Effector memory CD8-positive, alpha-beta T cell (primary cell): ENCODE measurements at regions not wholly inside any gene's neighbourhood (a gene's known extent, or its start where the extent isn't known, plus 50 kb on each side); places are given as distances from the start of the nearest gene placed in this dataset.

Source experiments
- ATAC-seq: fragments of 150-1000 bp; cut with Tn5 transposase; replicated peaks from 2 replicates; pipeline ENCODE4 v1.10.0; 2021; ENCODE audit warnings: mild to moderate bottlenecking, moderate library complexity
- DNase-seq, 3 experiments: peaks; one replicate each; pipeline ENCODE4 v3.0.0; 2021
- H3K27ac Mint-ChIP-seq, 2 donors: one replicate each; pipeline ENCODE4 v1.8.0; 2022; ENCODE audit warnings: mild to moderate bottlenecking in 2 of 2, mixed read lengths in 2 of 2, moderate library complexity in 2 of 2
- H3K27me3 Mint-ChIP-seq, 2 donors: one replicate each; pipeline ENCODE4 v1.8.0; 2022; ENCODE audit warnings: mixed read lengths in 2 of 2
- H3K36me3 Mint-ChIP-seq: one replicate; pipeline ENCODE4 v1.8.0; 2022; ENCODE audit warnings: mild to moderate bottlenecking, moderate library complexity, mixed read lengths; ENCODE audit not compliant: insufficient read depth
- H3K4me1 Mint-ChIP-seq, 2 donors: one replicate each; pipeline ENCODE4 v1.8.0; 2022; ENCODE audit warnings: low read depth in 2 of 2, mixed read lengths in 2 of 2
- H3K4me3 Mint-ChIP-seq, 2 donors: one replicate each; pipeline ENCODE4 v1.8.0; 2022; ENCODE audit warnings: mild to moderate bottlenecking in 2 of 2, mixed read lengths in 2 of 2, moderate library complexity in 2 of 2
- H3K9me3 Mint-ChIP-seq, 2 donors: one replicate each; pipeline ENCODE4 v1.8.0; 2022; ENCODE audit warnings: mixed read lengths in 2 of 2

DNA sequence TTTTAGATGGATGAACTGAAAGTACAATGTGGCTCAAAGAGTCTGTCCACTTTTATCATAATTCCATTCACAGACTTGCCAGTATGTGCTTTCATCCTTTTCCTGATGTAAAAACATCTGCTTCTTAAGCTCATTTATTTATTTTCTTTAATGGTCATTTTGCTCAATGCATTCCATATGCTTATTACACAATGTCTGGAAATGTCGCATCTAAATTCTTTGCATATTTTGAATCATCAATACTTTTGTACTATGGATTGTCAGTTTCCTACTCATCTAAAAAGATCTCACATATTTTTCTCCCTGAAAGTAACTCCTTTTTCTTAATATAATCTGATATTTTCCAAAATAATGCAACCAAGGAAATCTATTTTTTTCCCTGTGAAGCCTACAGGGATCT lies 1315.8 kb downstream of the EFNB2 start:
- no peak overlapping the region for H3K4me3 Mint-ChIP-seq
- no peaks in the 10 kb centered on the region for H3K36me3 Mint-ChIP-seq
- no peak overlapping the region for H3K27ac Mint-ChIP-seq
- no peaks in the 10 kb centered on the region for H3K4me1 Mint-ChIP-seq
- DNase-seq (no peak), ATAC-seq (no peak)
- H3K9me3 Mint-ChIP-seq: no peaks in the 10 kb centered on the region
- no peaks in the 10 kb centered on the region for H3K27me3 Mint-ChIP-seq

DNA sequence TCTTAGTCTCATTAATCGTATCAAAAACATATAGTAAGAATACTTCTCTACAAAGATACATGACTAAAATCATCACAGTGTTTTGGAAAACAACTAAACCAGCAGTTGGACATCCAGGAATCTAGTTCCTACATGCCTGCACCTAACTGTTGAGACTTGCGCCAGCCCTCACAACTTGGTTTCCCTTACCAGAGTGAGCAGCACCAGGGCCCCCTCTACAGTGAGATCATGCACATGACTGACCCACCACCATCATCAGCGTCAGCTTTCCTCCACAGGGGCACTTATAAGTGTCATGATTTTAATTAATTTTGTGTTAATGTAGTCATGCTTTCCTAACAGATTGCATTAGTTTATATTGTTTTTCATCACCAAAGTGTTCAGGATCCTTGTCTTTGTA lies 1322.0 kb downstream of the EFNB2 start:
- Mint-ChIP-seq H3K9me3 (no peaks in the 10 kb centered on the region), H3K4me3 (no peak overlapping the region), H3K27ac (no peak overlapping the region), H3K36me3 (no peaks in the 10 kb centered on the region), H3K27me3 (no peaks in the 10 kb centered on the region), H3K4me1 (no peaks in the 10 kb centered on the region)
- DNase-seq (no peak), ATAC-seq (no peak)

DNA sequence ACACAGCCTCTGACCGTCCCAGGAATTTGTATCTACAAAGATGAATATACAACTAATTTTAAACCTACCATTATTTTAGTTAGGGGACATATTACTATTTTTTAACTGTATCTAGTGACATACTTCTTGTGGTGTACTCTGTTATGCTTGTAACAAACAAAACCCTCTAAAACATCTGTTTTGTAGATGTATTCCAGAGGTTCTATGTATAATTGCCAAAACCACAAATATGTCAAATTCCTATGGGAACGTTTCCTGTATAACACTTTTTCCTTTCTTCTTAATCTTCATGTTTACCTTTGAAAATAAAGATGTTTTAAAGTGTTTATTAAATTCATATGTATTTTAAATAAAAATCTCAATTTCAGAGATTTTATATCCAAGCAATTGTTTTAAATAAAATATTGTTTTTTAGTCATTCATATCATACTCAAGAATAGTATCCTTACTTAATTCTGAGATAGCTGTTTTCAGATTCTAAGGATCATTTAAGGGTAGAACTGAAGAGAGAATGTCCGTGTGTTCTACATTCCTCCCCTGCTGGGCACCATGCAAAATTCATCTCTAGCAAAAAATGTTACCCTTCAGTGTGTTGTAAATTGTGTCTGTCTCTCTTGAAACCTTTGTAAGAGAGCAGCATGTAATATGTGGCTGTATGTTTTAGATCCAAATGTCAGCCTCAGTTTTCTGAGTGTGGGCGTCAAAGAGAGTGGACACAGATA lies 1327.7 kb downstream of the EFNB2 start:
- Mint-ChIP-seq H3K36me3 (no peaks in the 10 kb centered on the region), H3K4me1 (no peaks in the 10 kb centered on the region), H3K27me3 (no peaks in the 10 kb centered on the region), H3K27ac (no peak overlapping the region), H3K9me3 (no peaks in the 10 kb centered on the region), H3K4me3 (no peak overlapping the region)
- DNase-seq (no peak), ATAC-seq (no peak)

DNA sequence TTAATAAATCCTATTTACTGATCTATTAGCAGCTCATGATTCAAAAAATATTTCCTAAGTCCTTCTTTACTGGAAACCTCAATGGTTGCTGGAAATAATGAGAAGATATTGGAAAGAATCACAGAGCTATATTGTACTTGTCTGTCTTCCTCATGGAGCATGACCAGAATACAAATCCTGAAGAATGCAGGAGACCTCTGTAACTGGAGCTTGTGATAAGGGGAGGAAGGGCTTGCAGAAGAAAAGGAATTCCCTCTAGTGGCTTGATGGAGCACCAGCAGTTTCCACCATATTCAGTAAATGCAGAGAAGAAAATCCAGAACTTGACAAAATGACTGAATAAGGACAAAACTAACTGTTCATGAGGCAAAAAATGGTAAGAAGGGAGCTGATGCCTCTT lies 1333.1 kb downstream of the EFNB2 start:
- ATAC-seq: no peak
- Mint-ChIP-seq H3K4me1 (no peaks in the 10 kb centered on the region), H3K27ac (no peak overlapping the region), H3K36me3 (no peaks in the 10 kb centered on the region), H3K9me3 (no peaks in the 10 kb centered on the region), H3K4me3 (no peak overlapping the region), H3K27me3 (no peaks in the 10 kb centered on the region)
- no peak for DNase-seq

DNA sequence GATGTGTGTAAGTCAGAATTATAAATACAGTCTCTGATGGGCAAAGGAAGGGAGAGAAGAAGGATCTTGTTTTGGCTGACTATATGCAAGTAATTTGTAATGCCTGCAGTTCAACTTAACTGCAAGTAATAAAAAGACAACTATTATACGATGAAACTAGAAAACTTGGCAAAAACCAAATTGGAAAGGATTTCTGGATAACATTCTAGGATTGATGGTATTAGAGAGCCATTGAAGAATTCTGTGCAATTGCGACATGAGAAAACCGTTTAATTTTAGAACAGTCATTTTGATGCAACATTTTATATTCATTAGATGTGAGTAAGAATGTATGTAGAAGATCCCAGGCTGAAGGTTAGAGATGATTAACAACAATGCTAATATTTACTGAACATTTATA lies 1334.1 kb downstream of the EFNB2 start:
- no peak overlapping the region for H3K4me3 Mint-ChIP-seq
- H3K27me3 Mint-ChIP-seq: no peaks in the 10 kb centered on the region
- no peak for ATAC-seq
- DNase-seq: no peak
- H3K36me3 Mint-ChIP-seq: no peaks in the 10 kb centered on the region
- H3K27ac Mint-ChIP-seq: no peak overlapping the region
- no peaks in the 10 kb centered on the region for H3K9me3 Mint-ChIP-seq
- H3K4me1 Mint-ChIP-seq: no peaks in the 10 kb centered on the region

DNA sequence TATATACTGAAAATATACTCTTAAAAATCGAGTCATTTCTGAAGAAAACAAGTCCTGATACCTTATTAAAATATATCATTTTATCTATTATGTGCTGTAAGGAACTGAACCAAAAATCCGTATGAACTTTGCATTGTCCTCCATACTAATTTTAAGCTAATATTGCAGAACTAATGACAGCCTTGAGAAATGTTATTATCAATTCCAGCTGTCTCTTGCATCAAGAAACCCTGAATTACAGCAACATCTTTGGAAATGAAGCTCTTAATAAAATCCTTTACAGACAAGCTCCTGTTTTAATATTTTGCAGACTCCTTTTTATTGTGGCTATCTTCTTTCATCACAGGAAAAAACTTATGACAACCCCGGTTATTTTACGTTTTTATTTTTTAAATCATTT lies 1335.3 kb downstream of the EFNB2 start:
- ATAC-seq: no peak
- Mint-ChIP-seq H3K27me3 (no peaks in the 10 kb centered on the region), H3K36me3 (no peaks in the 10 kb centered on the region), H3K9me3 (no peaks in the 10 kb centered on the region), H3K27ac (no peak overlapping the region), H3K4me3 (no peak overlapping the region), H3K4me1 (no peaks in the 10 kb centered on the region)
- DNase-seq: no peak

DNA sequence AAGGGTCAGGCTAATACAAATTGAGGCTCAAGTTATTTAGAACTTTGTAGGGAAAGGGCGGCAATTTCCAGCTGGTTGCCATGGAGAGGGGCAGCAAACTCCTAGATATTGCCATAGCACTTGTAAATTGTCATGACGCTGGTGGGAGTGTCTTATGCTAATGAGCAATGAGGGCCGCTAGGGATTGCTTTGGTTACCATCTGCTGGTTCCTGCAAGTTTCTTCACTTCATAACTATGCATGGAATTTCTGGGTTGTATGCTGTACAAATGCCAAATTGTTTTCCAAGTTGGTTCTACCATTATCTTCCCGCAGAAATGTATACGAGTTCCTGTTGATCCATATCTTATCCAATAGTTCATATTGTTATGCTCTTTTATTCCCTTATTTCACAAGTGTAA lies 1339.4 kb downstream of the EFNB2 start:
- H3K36me3 Mint-ChIP-seq: no peaks in the 10 kb centered on the region
- ATAC-seq: no peak
- no peaks in the 10 kb centered on the region for H3K9me3 Mint-ChIP-seq
- no peak overlapping the region for H3K27ac Mint-ChIP-seq
- no peak for DNase-seq
- no peak overlapping the region for H3K4me3 Mint-ChIP-seq
- no peaks in the 10 kb centered on the region for H3K4me1 Mint-ChIP-seq
- no peaks in the 10 kb centered on the region for H3K27me3 Mint-ChIP-seq

DNA sequence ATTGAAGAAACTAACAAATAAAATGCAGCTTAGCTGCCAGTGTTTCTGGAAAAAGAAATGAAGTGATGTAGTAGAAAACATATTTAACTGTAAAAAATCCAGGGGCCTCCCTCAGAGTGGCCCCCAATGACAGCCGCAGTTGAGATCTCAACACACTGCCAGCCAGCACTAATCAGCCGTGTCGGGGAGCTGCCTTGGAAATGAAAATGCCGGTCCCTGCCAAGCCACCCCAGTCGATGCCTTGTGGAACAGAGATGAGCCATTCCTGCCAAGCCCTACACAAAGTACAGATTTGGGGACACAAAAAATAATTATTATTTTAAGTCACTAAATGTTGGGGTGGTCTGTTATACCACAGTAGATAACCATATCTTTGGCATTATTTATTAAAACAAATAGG lies 1342.4 kb downstream of the EFNB2 start:
- Mint-ChIP-seq H3K27ac (no peak overlapping the region), H3K4me1 (no peaks in the 10 kb centered on the region), H3K4me3 (no peak overlapping the region), H3K9me3 (no peaks in the 10 kb centered on the region), H3K36me3 (no peaks in the 10 kb centered on the region), H3K27me3 (no peaks in the 10 kb centered on the region)
- no peak for ATAC-seq
- DNase-seq: no peak

DNA sequence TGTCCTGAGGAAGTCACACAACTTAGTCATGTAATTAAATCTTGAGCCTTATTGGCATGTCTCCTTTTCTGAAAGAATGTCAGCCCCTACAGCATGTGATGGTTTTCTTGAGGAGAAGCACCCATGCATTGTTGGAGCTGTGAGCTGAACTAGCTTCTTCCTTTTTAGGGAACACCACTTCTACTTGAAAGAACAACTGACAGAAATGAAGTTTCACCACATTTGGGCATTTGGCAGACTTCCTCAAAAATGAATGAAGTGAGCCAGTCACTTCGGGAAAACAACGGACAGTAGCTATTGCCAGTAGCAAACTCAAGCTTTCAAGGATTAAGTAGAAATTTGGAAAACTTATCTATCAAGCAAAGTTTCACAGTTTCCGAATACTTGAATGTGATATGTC lies 1351.3 kb downstream of the EFNB2 start:
- H3K36me3 Mint-ChIP-seq: no peaks in the 10 kb centered on the region
- ATAC-seq (no peak), DNase-seq (no peak)
- H3K4me1 Mint-ChIP-seq: no peaks in the 10 kb centered on the region
- no peaks in the 10 kb centered on the region for H3K9me3 Mint-ChIP-seq
- no peaks in the 10 kb centered on the region for H3K27me3 Mint-ChIP-seq
- no peak overlapping the region for H3K4me3 Mint-ChIP-seq
- no peak overlapping the region for H3K27ac Mint-ChIP-seq

DNA sequence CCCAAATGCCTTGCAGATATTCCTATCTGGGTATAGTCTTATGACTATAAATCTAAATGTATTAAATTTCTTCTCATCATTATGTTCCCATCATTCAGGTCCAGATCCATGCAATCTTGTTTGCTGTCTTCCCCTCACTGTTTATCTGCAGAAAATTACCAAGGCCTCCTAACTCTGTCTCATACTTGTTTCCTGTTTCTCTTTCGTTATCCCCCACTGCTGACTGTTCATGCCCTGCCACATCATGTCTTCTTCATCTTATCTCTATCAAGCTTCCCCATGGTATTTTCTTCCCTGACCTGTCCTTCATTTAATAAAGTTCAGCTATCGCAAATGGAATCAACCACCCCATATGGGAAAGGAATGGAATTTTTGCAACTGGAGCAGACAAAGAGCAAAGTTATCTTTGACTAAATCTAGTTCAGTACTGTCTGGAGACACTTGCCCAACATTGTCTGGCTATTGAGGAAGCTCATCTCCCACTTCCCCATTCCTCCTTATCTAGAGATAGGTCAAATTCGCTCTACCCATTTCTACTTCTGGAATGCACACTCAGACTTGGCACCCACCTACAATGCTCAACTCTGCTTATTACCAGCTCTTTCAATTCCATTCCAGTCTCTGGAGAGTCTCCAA lies 1358.1 kb downstream of the EFNB2 start:
- Mint-ChIP-seq H3K27ac (no peak overlapping the region), H3K9me3 (no peaks in the 10 kb centered on the region), H3K4me3 (no peak overlapping the region), H3K36me3 (no peaks in the 10 kb centered on the region), H3K27me3 (no peaks in the 10 kb centered on the region), H3K4me1 (no peaks in the 10 kb centered on the region)
- ATAC-seq (no peak), DNase-seq (no peak)

DNA sequence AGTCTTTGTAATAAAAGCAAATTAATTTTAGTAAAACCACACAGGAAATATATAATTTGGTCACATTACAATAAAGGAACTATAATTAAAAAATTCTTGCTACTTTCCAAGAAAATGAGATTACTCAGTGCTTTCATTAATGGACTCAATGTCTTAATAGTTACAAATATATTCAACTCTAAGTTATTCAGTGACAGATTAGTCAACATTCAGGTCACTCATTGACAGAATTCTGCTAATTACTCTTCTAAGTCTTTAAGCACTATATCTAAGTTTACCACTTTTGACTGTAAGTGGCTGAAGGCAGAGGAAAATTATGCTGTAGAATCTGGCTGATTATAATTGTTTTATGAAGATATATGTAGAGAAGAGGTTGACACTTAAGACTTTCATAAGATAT lies 1365.0 kb downstream of the EFNB2 start:
- no peak overlapping the region for H3K4me3 Mint-ChIP-seq
- no peak for DNase-seq
- no peaks in the 10 kb centered on the region for H3K27me3 Mint-ChIP-seq
- no peak for ATAC-seq
- no peaks in the 10 kb centered on the region for H3K36me3 Mint-ChIP-seq
- H3K9me3 Mint-ChIP-seq: no peaks in the 10 kb centered on the region
- no peak overlapping the region for H3K27ac Mint-ChIP-seq
- no peaks in the 10 kb centered on the region for H3K4me1 Mint-ChIP-seq

DNA sequence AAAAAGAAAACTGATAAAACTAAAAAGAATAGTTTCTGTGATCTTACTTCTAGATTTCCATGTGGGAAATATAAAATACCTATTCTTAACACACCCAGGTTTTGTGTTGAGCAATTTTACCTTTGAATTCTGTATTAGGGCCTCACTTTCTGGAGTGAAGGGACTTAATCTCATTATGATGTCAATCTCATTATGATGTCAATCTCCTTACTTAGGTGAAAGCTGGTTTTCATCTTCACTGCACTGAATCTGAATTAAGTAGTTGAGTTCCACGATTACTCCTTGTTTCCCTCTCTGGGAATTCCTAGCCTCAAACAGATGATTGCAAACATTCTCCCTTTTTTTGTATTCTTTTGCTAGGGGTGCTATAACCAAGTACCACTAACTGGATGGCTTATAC lies 1367.2 kb downstream of the EFNB2 start:
- H3K27ac Mint-ChIP-seq: no peak overlapping the region
- no peaks in the 10 kb centered on the region for H3K9me3 Mint-ChIP-seq
- H3K4me3 Mint-ChIP-seq: no peak overlapping the region
- DNase-seq: no peak
- no peaks in the 10 kb centered on the region for H3K36me3 Mint-ChIP-seq
- no peaks in the 10 kb centered on the region for H3K27me3 Mint-ChIP-seq
- H3K4me1 Mint-ChIP-seq: no peaks in the 10 kb centered on the region
- ATAC-seq: no peak

DNA sequence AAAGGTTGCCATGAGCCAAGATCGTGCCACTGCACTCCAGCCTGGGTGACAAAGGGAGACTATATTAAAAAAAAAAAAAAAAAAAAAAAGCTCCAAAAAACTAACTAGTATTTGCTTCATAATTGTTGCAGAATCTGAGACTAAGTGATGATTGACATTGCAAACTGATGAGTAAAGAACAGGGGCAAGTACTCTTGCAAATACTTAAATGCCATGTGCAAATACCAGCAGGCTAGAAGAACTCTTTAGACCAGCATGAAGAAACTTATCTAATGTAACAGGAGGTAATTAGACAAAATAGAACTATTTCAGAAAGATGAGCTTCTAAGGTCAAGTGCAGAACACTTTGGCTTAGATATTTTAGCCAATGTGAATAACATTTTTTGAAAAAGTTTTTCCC lies 1368.1 kb downstream of the EFNB2 start:
- no peaks in the 10 kb centered on the region for H3K4me1 Mint-ChIP-seq
- ATAC-seq (no peak), DNase-seq (no peak)
- no peaks in the 10 kb centered on the region for H3K27me3 Mint-ChIP-seq
- H3K9me3 Mint-ChIP-seq: no peaks in the 10 kb centered on the region
- H3K27ac Mint-ChIP-seq: no peak overlapping the region
- H3K36me3 Mint-ChIP-seq: no peaks in the 10 kb centered on the region
- no peak overlapping the region for H3K4me3 Mint-ChIP-seq

DNA sequence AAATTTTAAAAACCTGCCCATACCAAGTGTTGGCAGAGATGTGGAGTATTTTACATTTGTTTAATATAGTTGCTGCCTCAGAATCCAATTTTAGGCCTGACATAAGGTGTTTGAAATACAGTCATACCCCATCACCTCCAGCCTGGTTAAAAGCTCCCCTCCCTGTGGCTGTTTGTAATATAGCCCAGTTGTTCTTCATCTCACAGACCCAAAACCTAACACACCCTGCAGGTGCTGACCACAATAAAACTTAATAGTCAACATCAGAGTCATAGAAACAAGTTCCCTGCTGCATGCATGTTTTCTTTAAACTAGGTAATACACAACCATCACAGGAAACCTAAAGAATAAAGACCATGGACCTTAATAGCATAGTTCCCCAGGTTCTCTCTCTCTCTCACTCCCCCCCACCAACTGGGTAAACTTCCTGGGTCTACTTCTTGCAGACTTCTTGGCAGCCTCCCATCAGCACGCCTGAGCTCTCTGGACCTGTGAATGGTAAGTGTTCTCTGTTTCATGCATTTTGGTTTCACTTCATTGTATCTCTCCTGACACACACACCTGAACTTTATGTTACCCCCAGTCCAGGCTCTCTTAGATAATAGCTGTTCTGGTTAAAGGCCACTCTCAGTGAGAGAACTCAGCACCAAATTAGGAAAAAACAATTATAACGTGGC lies 1369.9 kb downstream of the EFNB2 start:
- peak; percentile 61 for ATAC-seq

More for the DNA sequence above, 1369.9 kb downstream of the EFNB2 start:
- H3K4me1 Mint-ChIP-seq: no peaks in the 10 kb centered on the region
- no peak for DNase-seq
- H3K9me3 Mint-ChIP-seq: no peaks in the 10 kb centered on the region
- no peak overlapping the region for H3K4me3 Mint-ChIP-seq
- H3K27me3 Mint-ChIP-seq: peaks cover 8 to 15% of the 10 kb centered on the region in 2 donors
- H3K27ac Mint-ChIP-seq: no peak overlapping the region
- no peaks in the 10 kb centered on the region for H3K36me3 Mint-ChIP-seq
